IMR-90 (cell line): ENCODE measurements at regions not wholly inside any gene's neighbourhood (a gene's known extent, or its start where the extent isn't known, plus 50 kb on each side); places are given as distances from the start of the nearest gene placed in this dataset.

Source experiments
- ATAC-seq: fragments of 200-7000 bp; cut with Tn5 transposase; 2 replicates; pipeline ENCODE4 v1.9.1; 2020; ENCODE audit warnings: low read depth, mild to moderate bottlenecking, moderate library complexity
- BruUV-seq: library from RNA; stranded (reverse); fragments of 400-500 nt; replicated peaks from 2 replicates; lab custom pipeline; 2021; lab: Mats Ljungman, UMichigan
- CTCF ChIA-PET: fragments of 300-600 bp; formaldehyde crosslinking; extraction: SDS; loops from one replicate; lab custom pipeline; 2021; ENCODE audit warnings: antibody characterized with exemption; lab: Yijun Ruan, JAX
- POLR2A ChIA-PET: fragments of 300-600 bp; sonication (Branson Sonifier 250); formaldehyde crosslinking; loops from one replicate; lab custom pipeline; 2022; ENCODE audit warnings: antibody characterized with exemption; ENCODE audit not compliant: unreplicated experiment; lab: Charles Lee
- DNase-seq: peaks from one replicate; pipeline ENCODE4 v3.0.0; 2013
- H2AFZ ChIP-seq: replicated peaks from 2 replicates; pipeline ENCODE3; 2013; ENCODE audit warnings: low read length, mild to moderate bottlenecking; ENCODE audit not compliant: poor library complexity
- H2AK5ac ChIP-seq: 2 replicates; pipeline ENCODE4 v1.6.1; 2013; ENCODE audit warnings: low read depth, low read length, inconsistent platforms
- H2AK9ac ChIP-seq: replicated peaks from 2 replicates; pipeline ENCODE3; 2013; ENCODE audit warnings: mild to moderate bottlenecking, low read depth, low read length, moderate library complexity; ENCODE audit not compliant: poor library complexity
- H2BK120ac ChIP-seq: 2 replicates; pipeline ENCODE4 v1.6.1; 2013; ENCODE audit warnings: low read depth, low read length, inconsistent platforms
- H2BK15ac ChIP-seq: 3 replicates; pipeline ENCODE4 v1.6.1; 2013; ENCODE audit warnings: low read depth, low read length, inconsistent platforms
- H2BK20ac ChIP-seq: 2 replicates; pipeline ENCODE4 v1.6.1; 2013; ENCODE audit warnings: low read depth, mild to moderate bottlenecking, inconsistent platforms, low read length, moderate library complexity
- H2BK5ac ChIP-seq: 2 replicates; pipeline ENCODE4 v1.6.1; 2013; ENCODE audit warnings: mild to moderate bottlenecking, low read depth, low read length, inconsistent platforms; ENCODE audit not compliant: poor library complexity, severe bottlenecking
- H3K14ac ChIP-seq: replicated peaks from 2 replicates; pipeline ENCODE4 v1.6.1; 2013; ENCODE audit warnings: low read depth, low read length, inconsistent platforms
- H3K18ac ChIP-seq: 2 replicates; pipeline ENCODE4 v1.6.1; 2013; ENCODE audit warnings: low read depth, low read length, control low read depth
- H3K23ac ChIP-seq: 2 replicates; pipeline ENCODE4 v1.6.1; 2013; ENCODE audit warnings: low read depth, low read length, inconsistent platforms
- H3K27ac ChIP-seq: 2 replicates; pipeline ENCODE4 v1.5.1; 2013; ENCODE audit warnings: mild to moderate bottlenecking, control low read depth, low read length; ENCODE audit not compliant: insufficient read depth
- H3K27me3 ChIP-seq: 2 replicates; pipeline ENCODE4 v1.6.1; 2013; ENCODE audit warnings: low read length; ENCODE audit not compliant: control insufficient read depth, insufficient read depth
- H3K36me3 ChIP-seq: 2 replicates; pipeline ENCODE4 v1.6.1; 2013; ENCODE audit warnings: low read length, mixed read lengths; ENCODE audit not compliant: control insufficient read depth, insufficient read depth
- H3K4ac ChIP-seq: 2 replicates; pipeline ENCODE4 v1.6.1; 2013; ENCODE audit warnings: low read depth, low read length, inconsistent platforms
- H3K4me1 ChIP-seq: 2 replicates; pipeline ENCODE4 v1.6.1; 2013; ENCODE audit warnings: low read length, mixed read lengths; ENCODE audit not compliant: control insufficient read depth, insufficient read depth
- H3K4me2 ChIP-seq: 2 replicates; pipeline ENCODE4 v1.6.1; 2013; ENCODE audit warnings: low read depth, mild to moderate bottlenecking, control low read depth, low read length, moderate library complexity
- H3K4me3 ChIP-seq: 2 replicates; pipeline ENCODE4 v1.5.1; 2013; ENCODE audit warnings: low read depth, mild to moderate bottlenecking, control low read depth, low read length, moderate library complexity; ENCODE audit not compliant: insufficient read depth
- H3K56ac ChIP-seq: 2 replicates; pipeline ENCODE4 v1.6.1; 2013; ENCODE audit warnings: low read length, inconsistent platforms; ENCODE audit not compliant: insufficient read depth; ENCODE audit errors: extremely low read depth
- H3K79me1 ChIP-seq, 2 experiments: 2 replicates each; pipeline ENCODE4 v1.6.1; 2013; ENCODE audit warnings: low read length in 2 of 2, inconsistent platforms in 1 of 2, low read depth in 1 of 2
- H3K9ac ChIP-seq: 2 replicates; pipeline ENCODE4 v1.6.1; 2013; ENCODE audit warnings: low read depth, low read length, control low read depth
- H3K9me1 ChIP-seq: 2 replicates; pipeline ENCODE4 v1.6.1; 2013; ENCODE audit warnings: low read length, inconsistent platforms; ENCODE audit not compliant: insufficient read depth
- H3K9me3 ChIP-seq: 2 replicates; pipeline ENCODE4 v1.6.1; 2013; ENCODE audit warnings: low read length; ENCODE audit not compliant: control insufficient read depth, insufficient read depth
- H4K20me1 ChIP-seq: 2 replicates; pipeline ENCODE4 v1.6.1; 2013; ENCODE audit warnings: low read length, inconsistent platforms; ENCODE audit not compliant: insufficient read depth
- H4K5ac ChIP-seq: 2 replicates; pipeline ENCODE4 v1.6.1; 2013; ENCODE audit warnings: mild to moderate bottlenecking, low read depth, low read length, control low read depth
- H4K8ac ChIP-seq, 2 experiments: 2 replicates each; pipeline ENCODE4 v1.6.1; 2013; ENCODE audit warnings: low read depth in 2 of 2, low read length in 2 of 2, control low read depth in 1 of 2, inconsistent platforms in 1 of 2
- H4K91ac ChIP-seq: 2 replicates; pipeline ENCODE4 v1.6.1; 2013; ENCODE audit warnings: low read depth, low read length, inconsistent platforms; ENCODE audit not compliant: insufficient read depth
- BHLHE40 ChIP-seq: fragments of 150-350 bp; IDR thresholded peaks from 2 replicates; pipeline ENCODE4 v1.6.1; 2016; ENCODE audit warnings: mild to moderate bottlenecking, low read depth, low read length
- CEBPB ChIP-seq: IDR thresholded peaks from 2 replicates; pipeline ENCODE4 v1.6.1; 2012; ENCODE audit warnings: low read depth, low read length, improper control_type of control experiment
- CHD1 ChIP-seq: IDR thresholded peaks from 2 replicates; pipeline ENCODE4 v1.6.1; 2012; ENCODE audit warnings: low read depth, low read length, improper control_type of control experiment
- FOS ChIP-seq: fragments of 150-350 bp; IDR thresholded peaks from 2 replicates; pipeline ENCODE4 v1.6.1; 2016; ENCODE audit warnings: low read depth, low read length
- MAFK ChIP-seq: IDR thresholded peaks from 2 replicates; pipeline ENCODE4 v1.6.1; 2012; ENCODE audit warnings: low read depth, low read length, improper control_type of control experiment
- MAZ ChIP-seq: IDR thresholded peaks from 2 replicates; pipeline ENCODE4 v1.6.1; 2012; ENCODE audit warnings: low read depth, mild to moderate bottlenecking, low read length, improper control_type of control experiment, moderate library complexity, borderline replicate concordance
- MXI1 ChIP-seq: IDR thresholded peaks from 2 replicates; pipeline ENCODE4 v1.6.1; 2012; ENCODE audit warnings: low read depth, mild to moderate bottlenecking, low read length, moderate library complexity, borderline replicate concordance
- NFE2L2 ChIP-seq: fragments of 150-350 bp; IDR thresholded peaks from 2 replicates; pipeline ENCODE4 v1.6.1; 2016; ENCODE audit warnings: low read depth, mild to moderate bottlenecking, low read length
- POLR2A ChIP-seq: IDR thresholded peaks from 2 replicates; pipeline ENCODE4 v1.6.1; 2012; ENCODE audit warnings: mild to moderate bottlenecking, low read depth, low read length
- RAD21 ChIP-seq: IDR thresholded peaks from 2 replicates; pipeline ENCODE4 v1.6.1; 2012; ENCODE audit warnings: low read length, improper control_type of control experiment
- RCOR1 ChIP-seq: IDR thresholded peaks from 2 replicates; pipeline ENCODE4 v1.6.1; 2012; ENCODE audit warnings: mild to moderate bottlenecking, low read length, improper control_type of control experiment; ENCODE audit not compliant: insufficient replicate concordance
- RFX5 ChIP-seq: IDR thresholded peaks from 2 replicates; pipeline ENCODE4 v1.8.0; 2012; ENCODE audit warnings: low read depth, mild to moderate bottlenecking, low read length, moderate library complexity
- SMC3 ChIP-seq: fragments of 150-350 bp; IDR thresholded peaks from 2 replicates; pipeline ENCODE4 v1.6.1; 2016; ENCODE audit warnings: low read depth, mild to moderate bottlenecking, antibody characterized with exemption, low read length, moderate library complexity
- dilution Hi-C: fragments of 300-500 bp; cut with HindIII; formaldehyde crosslinking; loops from one replicate; pipeline ENCODE4 v1.14.3; 2018; ENCODE audit warnings: low sequenced_read_pairs; ENCODE audit not compliant: unreplicated experiment
- in situ Hi-C: fragments of 300-500 bp; cut with MboI; formaldehyde crosslinking; loops from 3 replicates; pipeline ENCODE4 v1.14.3; 2019; ENCODE audit warnings: low sequenced_read_pairs, inconsistent platforms, mixed read lengths
- intact Hi-C: fragments of 100-400 bp; cut with micrococcal nuclease; formaldehyde crosslinking; loops from 2 replicates; pipeline ENCODE4 v1.10.0; 2022
- TF ChIP-seq, protein P1 (sequence below): conservative IDR thresholded peaks from 2 replicates; pipeline ENCODE4 v1.5.1; 2012; ENCODE audit warnings: mild to moderate bottlenecking, low read depth, low read length, improper control_type of control experiment
- TF ChIP-seq, protein P2 (sequence below): fragments of 150-350 bp; IDR thresholded peaks from 2 replicates; pipeline ENCODE4 v1.6.1; 2016; ENCODE audit warnings: low read depth, mild to moderate bottlenecking, low read length, moderate library complexity, borderline replicate concordance
- TF ChIP-seq, protein P3 (sequence below): fragments of 150-350 bp; IDR thresholded peaks from 2 replicates; pipeline ENCODE4 v1.6.1; 2017; ENCODE audit warnings: mild to moderate bottlenecking, antibody characterized with exemption, low read length, low read depth

DNA sequence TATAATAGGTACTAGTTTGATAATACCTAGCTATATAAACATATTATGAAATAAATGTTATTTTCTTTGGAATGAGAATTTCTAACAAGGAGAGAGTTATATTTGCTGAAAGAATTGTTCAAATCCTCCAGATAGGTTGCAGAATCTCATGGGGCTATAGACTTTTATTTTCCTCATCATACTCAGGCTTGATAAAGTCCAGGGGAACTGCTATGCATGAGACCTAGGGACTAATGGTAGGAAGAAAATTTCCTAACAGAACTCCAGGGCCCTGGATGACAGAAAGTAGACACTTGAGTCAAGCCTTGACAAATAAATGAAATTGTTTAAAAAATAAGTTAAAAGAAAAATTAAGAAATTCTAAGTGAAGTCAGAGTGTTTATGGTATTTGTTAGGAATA is 138.5 kb upstream of the DACH1 start:
- CTCF ChIA-PET, result no interaction called here
- no peaks in the 10 kb centered on the region for H3K27me3 ChIP-seq
- ATAC-seq (no peak), DNase-seq (no peak)
- no peak overlapping the region for H4K91ac ChIP-seq
- no peak overlapping the region for H4K8ac ChIP-seq
- H3K9me3 ChIP-seq, result peaks cover 6% of the 10 kb centered on the region
- no peak overlapping the region for H3K18ac ChIP-seq
- H3K4ac ChIP-seq, result no peak overlapping the region
- no peak overlapping the region for H2AK9ac ChIP-seq
- H2AFZ ChIP-seq, result no peak overlapping the region
- no peak overlapping the region for H2BK120ac ChIP-seq
- no peak overlapping the region for H3K4me3 ChIP-seq
- BruUV-seq, result no TSS peak
- no peak overlapping the region for H3K9ac ChIP-seq
- dilution Hi-C loops, result no loop called here
- no peak overlapping the region for H3K23ac ChIP-seq
- no peak overlapping the region for H2AK5ac ChIP-seq
- H4K20me1 ChIP-seq, result no peaks in the 10 kb centered on the region
- H3K4me1 ChIP-seq, result no peaks in the 10 kb centered on the region
- in situ Hi-C loops, result no loop called here
- no peak overlapping the region for H3K56ac ChIP-seq
- POLR2A ChIA-PET, result no interaction called here
- H3K4me2 ChIP-seq, result no peak overlapping the region
- H3K36me3 ChIP-seq, result no peaks in the 10 kb centered on the region
- no peaks in the 10 kb centered on the region for H3K9me1 ChIP-seq
- intact Hi-C loops, result no loop called here
- no peaks in the 10 kb centered on the region for H3K79me1 ChIP-seq
- no peak overlapping the region for H3K27ac ChIP-seq
- no peak overlapping the region for H2BK15ac ChIP-seq
- H2BK5ac ChIP-seq, result no peak overlapping the region
- no peak overlapping the region for H4K5ac ChIP-seq
- H3K14ac ChIP-seq, result no peak overlapping the region
- TF ChIP-seq POLR2A (no peak), BHLHE40 (no peak), CHD1 (no peak), FOS (no peak), NFE2L2 (no peak), MAFK (no peak), RFX5 (no peak), RCOR1 (no peak), CEBPB (no peak), RAD21 (no peak), SMC3 (no peak), MXI1 (no peak), MAZ (no peak)
- TF ChIP-seq, protein P1, sequence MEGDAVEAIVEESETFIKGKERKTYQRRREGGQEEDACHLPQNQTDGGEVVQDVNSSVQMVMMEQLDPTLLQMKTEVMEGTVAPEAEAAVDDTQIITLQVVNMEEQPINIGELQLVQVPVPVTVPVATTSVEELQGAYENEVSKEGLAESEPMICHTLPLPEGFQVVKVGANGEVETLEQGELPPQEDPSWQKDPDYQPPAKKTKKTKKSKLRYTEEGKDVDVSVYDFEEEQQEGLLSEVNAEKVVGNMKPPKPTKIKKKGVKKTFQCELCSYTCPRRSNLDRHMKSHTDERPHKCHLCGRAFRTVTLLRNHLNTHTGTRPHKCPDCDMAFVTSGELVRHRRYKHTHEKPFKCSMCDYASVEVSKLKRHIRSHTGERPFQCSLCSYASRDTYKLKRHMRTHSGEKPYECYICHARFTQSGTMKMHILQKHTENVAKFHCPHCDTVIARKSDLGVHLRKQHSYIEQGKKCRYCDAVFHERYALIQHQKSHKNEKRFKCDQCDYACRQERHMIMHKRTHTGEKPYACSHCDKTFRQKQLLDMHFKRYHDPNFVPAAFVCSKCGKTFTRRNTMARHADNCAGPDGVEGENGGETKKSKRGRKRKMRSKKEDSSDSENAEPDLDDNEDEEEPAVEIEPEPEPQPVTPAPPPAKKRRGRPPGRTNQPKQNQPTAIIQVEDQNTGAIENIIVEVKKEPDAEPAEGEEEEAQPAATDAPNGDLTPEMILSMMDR, result no peak
- TF ChIP-seq, protein P2, sequence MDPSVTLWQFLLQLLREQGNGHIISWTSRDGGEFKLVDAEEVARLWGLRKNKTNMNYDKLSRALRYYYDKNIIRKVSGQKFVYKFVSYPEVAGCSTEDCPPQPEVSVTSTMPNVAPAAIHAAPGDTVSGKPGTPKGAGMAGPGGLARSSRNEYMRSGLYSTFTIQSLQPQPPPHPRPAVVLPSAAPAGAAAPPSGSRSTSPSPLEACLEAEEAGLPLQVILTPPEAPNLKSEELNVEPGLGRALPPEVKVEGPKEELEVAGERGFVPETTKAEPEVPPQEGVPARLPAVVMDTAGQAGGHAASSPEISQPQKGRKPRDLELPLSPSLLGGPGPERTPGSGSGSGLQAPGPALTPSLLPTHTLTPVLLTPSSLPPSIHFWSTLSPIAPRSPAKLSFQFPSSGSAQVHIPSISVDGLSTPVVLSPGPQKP, result no peak
- TF ChIP-seq, protein P3, sequence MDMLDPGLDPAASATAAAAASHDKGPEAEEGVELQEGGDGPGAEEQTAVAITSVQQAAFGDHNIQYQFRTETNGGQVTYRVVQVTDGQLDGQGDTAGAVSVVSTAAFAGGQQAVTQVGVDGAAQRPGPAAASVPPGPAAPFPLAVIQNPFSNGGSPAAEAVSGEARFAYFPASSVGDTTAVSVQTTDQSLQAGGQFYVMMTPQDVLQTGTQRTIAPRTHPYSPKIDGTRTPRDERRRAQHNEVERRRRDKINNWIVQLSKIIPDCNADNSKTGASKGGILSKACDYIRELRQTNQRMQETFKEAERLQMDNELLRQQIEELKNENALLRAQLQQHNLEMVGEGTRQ, result no peak
- no peak overlapping the region for H2BK20ac ChIP-seq
